ENCODE measurements at regions not wholly inside any gene's neighbourhood (a gene's known extent, or its start where the extent isn't known, plus 50 kb on each side); places are given as distances from the start of the nearest gene placed in this dataset.

DNA sequence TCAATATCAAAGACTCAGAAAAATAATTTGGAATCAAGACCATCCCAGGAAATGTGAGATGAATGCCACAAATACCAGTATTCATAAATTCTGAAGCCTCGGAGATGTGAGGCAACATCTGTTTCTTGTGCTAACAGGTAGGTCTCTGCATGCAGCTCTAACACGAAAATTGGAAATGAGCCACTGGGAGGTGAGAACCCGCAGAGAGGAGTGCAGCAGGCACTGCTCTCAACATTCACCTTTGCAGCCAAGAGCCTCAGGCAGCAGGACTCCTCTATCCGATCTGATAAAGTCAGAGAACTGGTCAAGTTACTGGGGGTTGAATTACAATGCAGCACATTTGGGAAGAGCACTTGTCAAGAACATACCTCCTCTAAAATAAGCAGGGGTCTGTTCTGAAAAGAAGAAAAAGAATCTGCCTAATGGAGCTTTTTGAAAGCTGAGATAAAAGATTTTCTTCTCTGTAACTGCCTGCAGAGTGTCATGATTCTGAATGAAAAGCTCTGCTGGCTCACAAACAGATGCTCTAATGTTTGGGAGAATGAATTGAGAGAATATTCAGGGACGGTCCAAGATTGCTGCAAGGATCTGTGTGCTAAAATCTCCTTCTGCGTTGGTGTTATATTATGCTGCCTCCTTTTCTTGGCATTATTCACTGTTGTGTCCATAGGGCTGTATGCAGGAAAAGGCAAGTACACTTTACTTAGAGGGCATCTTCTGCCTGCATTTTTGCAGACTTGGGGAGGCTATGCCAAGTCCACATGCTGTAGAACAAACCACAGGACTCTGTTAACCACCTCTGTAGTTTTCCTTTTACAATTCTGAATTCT lies 209.6 kb upstream of the KRR1 start:
- no peak for DNase-seq

DNA sequence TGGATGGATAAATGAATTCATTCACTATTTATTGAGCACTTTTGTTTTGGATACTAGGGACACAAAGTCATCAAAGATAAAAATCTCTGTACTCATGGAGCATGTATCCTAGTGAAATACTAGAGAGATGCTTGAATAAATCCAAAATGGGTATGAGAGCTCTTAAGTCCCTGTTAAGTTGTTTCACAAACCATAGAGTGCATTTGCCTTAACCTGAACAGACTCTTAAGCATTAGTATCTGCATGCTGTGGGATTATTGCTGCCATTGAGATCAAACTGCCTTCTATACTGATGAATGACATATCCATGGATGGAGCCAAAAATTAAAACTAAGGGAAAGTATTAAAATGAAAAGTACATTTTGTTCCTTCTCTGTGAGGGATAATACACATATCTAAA lies 206.5 kb upstream of the KRR1 start:
- DNase-seq = no peak

DNA sequence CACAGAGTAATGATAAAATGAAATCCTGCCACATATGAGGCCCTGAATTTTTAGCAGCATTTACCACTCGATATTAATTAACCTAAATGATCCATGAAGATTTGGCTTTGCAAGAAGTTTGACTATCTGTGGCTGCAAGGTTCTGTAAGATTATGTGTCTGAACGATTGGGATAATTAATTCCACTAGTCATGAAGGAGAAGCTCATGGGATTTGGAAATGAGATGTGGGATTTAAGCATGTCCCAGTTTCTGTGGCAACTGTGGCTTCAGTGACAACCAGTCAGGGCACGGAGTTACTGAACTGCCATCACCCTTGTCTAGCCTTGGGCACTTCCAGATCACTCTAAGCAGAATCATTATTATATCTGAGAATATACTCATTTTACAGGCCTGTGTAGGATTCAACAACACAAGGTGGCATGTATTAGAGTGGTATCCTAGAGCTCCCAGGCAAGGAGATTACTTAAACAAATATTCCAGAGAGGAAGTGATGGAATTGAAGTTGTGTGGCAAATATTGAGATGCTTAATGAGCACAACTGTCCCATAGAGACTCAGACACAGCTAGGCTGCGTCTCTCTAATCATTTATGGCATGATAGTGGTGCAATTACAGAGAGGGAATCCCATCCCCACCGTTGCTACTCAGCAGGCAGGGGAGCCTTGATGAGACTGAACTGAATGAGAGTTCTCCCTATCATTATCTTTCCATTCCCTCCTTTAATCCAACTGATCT lies 205.0 kb upstream of the KRR1 start:
- DNase-seq = no peak

DNA sequence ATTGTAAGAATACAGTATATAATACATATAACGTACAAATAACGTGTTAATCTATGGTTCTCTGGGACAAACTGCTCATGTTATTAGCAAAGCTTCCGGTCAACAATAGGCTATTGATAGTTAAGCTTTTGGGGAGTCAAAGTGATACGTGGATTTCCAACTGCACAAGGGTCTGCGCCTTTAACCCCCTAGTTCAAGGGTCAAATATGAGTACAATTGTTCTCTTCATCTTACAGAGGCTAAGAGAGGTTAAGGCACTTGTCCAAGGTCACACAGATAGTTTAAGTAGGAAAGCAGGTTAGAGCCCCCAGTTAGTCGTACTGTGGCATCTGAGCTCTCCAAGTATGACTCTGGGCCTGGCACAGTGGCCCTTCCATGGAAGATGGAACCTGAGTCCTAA lies 204.3 kb upstream of the KRR1 start:
- no peak for DNase-seq

DNA sequence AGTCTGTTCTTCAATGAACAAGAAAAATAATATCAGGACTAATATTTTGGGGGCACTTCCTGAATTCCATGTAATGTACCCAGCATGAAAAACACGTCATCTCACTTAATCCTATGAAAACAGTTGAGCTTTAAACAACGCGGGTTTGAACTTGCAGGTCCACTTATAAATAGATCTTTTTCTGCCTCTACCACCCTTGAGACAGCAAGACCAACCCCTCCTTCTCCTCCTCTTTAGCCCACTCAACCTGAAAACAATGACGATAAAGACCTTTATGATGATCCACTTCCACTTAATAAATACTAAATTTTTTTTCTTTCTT lies 203.9 kb upstream of the KRR1 start:
- DNase-seq = no peak

DNA sequence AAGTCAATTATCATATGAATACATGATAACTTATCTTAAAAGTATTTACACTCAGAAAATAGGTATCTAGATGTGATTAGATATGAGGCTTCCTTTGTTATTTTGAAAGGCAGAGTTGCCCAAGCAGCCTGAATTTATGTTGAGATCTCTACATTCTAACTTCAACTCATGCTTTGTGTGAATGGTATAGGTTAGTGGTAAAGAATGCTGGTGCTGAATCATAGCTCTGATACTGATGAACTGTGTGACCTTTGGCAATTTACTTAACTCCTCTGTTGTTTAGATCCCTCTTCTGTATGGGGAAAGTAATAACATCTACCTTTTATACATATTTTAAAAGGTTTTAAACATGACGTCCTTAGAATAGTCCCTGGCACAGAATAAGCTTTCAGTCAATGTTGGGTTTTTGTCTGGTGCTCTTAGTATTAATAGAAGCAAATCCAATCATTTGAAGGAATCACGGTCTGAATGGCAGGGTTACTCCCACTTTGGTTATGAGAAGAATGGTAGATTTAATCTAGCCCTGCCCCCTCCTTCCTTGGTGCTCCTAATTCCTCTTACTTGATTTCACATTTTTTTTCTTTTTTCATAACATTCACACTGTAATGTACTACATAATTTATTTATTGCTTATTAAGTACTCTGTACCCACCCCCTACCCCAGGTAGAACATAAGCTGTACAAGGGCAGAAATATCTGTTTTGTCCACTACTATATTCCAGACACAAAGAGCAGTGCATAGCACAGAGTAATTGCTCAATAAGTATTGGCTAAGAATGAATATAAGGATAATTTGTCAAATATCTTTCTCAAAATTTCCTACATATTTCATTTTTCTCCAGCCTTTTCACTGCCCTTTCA lies 203.3 kb upstream of the KRR1 start:
- no peak for DNase-seq

DNA sequence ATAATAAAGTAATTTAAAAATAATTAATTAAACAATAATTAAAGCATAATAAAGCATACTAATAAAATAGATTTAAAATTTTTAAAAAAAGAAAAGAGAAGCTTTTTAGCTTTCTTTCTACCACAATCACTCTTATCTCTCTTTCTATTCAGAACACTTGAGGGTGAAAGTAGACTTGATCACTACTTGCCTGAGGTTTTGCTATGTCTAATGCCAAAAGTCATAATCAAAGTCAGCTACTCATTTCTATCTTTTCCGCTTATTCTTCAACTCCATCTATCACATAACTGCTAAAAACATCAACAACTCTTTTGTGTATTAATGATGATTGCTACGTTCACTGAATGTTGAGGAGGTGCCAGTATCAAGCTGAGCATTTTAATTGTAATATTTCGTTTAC lies 202.0 kb upstream of the KRR1 start:
- no peak for DNase-seq

DNA sequence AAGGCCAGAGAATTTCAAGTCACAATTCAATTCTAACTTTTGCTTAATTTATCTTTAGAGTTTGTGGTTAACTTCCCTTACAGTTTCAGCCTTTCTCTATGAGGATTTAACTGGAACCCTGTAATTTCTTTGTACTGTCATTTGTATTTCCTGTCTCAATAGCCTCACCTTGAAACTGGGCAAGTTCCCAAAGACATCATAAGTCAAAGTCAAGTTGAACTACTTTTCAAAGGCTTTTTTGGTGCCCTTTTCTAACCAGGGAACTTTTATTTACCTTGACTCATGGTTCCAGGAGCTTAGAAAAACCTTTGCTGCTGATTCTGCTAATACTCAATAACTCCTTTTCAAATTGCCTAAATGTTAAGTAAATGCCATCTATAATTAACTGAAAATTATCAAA lies 200.8 kb upstream of the KRR1 start:
- no peak for DNase-seq

DNA sequence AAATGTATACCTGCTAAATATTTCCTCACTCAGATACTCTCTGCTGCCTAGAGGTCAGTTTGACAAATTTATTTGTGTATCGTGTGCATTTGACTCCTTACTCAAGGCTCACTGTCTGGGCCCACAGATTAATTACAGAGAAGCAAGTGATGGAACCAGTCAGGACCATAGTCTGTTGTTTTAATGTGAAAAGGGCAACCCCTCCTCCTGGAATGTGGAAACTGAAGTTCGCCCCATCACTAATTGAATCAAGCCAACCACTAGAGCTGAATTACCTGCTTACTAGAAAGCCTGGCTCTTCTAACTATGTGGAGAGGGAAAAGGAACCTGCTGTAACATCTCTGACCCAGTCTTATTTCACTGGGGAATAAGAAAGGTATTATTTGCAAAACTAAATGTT lies 199.9 kb upstream of the KRR1 start:
- no peak for DNase-seq

DNA sequence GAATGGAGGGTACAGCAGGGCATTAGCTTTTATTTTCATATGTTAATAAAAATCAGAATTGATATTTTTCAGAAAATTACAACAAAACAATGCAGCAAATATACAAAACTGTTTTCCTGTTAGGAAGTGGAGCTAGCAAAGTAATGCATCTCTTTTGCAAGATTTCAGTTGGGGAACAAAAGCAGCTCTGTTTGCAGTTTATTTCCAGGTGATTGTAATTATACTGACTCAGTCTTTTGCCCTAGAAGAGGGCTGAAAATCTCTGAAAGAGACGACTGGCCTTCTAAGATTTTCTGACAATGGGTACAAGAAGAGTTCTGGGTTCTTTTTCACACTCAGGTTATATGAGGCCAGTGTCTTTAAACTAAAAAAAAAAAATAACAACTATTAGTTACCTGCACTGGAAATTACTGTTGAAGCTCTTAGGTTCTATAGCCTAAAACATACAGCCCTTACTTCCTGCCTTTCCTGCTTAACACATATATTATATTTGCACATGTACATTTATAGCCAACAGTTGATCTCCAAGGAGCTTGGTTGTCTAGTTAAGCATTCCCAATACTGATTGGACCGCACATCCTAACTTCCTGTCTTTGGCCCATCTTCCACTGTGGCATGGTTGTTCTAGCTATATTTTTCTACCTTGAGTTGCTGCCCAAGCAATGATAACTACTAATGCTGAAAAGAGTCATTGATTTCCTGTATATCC lies 199.1 kb upstream of the KRR1 start:
- no peak for DNase-seq

DNA sequence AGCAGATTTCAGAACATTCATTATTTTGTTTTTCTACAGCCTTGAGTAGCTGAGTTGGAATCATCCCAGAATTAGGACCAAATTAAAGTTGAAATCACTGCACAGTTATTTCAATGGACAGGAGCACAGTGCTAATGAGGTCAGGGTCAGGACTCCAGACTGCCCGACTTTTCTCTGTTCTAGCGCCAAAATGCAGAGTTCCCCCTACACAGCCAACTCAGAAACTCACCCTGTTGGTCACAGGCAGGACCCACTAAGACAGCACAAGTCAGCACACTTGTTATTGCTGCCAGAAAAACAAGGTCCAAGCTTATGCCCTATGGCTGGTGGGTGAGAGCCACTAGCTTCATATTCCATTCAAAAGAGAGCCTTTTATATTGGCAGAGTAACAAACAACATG lies 198.1 kb upstream of the KRR1 start:
- no peak for DNase-seq

DNA sequence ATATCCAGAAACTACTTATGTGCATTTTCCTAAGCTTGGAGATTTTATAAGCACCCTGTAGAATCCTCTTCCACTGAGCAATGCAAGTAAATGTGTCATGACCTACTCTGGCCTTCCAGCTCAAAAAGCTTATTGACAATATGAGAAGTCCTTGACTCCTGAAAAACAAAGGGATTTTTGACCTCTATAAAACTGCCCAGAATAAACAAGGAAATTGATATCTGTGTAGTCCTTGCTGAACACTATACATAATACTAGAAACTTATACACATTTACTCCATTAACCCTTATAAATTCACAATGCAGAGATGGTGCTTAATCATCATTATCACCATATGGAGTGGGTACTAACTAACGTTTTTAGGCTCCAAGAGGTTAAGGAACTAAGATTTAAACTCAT lies 197.4 kb upstream of the KRR1 start:
- DNase-seq = no peak

DNA sequence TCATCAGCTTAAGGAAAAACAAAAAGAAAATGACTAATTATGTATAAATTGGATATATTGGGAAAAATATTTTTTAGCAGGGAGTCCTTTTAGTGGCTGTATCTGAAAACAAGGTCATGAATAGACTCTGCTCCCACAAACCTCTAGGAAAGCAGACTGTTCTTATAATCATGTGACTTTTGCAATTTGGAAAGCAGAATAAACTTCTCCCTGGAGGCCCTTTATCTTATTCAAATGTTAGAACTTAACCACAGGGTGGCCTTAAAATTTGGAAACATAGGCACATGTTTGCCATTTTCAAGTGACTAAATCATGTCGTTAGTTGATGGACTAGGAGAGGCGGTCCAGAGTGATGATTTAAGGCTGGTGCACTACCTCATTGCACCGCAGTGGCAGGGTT lies 196.6 kb upstream of the KRR1 start:
- DNase-seq = no peak

DNA sequence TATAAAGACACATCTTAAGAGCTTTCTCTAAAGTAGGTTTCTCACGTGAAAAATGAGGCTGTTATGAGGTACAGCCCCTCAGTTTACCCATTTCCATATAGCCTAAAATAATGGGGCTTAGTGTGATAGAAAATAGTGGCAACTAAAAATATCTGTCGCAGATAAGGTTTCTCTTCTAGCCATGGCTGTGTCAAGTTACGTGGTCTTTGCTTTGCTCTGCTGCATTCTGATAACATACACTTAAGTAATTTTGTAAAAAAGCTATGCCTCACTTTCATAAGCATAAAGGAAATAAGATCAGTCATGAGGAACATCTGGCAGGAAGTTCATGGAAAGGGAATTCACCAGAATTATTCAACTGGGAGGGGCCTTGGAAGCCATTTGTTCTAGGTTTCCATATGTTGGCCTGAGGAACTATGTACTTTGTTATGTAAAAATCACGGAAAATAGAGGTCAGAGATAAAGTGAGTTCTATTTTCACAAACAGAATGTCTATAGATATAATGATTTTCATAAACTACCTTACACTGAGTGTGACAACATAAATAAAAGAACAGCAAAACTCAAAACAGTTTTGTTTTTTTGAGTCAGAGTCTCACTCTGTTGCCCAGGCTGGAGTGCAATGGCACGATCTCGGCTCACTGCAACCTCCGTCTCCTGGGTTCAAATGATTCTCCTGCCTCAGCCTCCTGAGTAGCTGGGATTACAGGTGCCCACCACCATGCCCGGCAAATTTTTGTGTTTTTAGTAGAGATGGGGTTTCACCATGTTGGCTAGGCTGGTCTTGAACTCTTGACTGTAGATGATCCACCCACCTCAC lies 195.6 kb upstream of the KRR1 start:
- no peak for DNase-seq

DNA sequence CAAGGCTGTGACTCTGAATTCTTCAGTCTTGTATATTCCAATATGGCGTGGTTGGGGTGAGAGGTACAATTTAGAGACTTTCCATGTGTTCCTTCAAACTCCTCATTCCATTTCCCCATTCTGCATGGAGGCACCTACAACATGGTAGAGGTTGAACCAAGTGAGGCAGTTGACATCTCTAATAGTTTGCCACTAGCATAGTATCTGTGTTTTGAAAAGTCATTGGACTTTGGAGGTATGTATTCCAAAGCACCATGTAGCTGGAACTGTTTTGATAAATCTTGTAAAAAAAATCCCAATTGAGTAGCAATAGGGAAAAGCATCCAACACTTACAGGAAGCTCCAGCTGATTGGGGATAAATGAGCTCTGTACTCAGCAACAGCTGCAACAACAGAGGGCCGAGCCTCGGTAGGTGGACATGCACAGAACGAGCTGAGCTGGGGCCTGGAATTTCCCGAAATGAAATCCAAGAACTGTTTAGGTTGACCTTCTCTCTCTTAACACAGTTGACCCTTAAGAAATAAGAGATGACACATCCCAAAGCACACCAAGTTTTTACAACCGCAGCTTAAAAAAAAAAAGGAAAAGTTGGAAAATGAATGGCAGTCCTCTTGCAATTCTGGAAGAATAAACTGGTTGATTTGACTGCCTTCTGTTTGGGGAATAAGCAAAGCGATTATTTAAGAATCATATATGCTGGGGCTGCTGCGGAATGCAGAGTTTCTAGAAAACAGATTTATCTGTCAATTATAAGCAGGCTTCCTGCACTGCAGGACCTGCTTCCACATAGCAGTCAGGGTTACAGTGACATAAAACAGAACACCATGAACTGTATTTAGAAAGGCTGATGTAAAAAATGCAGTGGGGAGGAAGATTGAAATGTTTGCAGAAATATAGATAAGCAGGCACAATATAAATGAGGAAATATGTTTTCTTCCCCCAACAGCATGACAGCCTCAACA lies 194.6 kb upstream of the KRR1 start:
- DNase-seq = peak; percentile 62

DNA sequence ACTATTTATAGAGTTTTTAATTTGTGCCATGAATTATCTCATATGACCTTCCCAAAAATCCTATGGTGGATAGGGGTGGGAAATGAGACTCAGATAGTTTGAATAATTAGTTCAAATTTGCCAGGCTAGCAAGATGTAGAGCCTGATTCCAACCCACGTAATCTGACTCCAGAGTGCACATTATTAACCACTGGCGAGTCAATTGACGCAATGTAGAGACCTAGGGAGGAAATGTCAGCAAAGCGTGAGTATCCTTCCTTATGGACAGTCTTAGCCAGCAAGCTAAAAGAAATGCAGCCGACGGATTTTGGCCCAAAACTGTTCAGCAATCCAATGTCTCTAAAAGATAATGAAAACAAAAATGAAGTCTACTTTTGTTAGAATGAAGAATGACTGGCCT lies 193.3 kb upstream of the KRR1 start:
- DNase-seq = no peak

DNA sequence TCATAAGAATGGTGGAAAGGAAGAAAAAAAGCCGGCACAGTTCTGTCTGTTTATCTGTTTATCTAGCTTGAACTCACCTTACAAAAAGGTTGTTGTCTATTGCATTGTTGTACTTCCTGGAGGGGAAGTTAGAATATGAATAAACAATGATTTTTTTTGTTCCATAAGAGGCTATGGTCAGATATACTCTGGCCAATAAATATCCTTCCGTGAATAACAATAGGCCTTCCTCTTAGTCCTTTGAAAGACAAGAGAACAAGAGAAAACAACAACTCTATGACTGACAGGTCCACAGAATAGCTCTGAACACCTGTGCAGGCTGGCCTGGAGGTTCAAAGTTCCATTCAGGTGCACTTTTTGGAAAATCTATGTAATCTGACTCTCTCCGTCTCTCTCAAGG lies 192.8 kb upstream of the KRR1 start:
- DNase-seq = no peak

DNA sequence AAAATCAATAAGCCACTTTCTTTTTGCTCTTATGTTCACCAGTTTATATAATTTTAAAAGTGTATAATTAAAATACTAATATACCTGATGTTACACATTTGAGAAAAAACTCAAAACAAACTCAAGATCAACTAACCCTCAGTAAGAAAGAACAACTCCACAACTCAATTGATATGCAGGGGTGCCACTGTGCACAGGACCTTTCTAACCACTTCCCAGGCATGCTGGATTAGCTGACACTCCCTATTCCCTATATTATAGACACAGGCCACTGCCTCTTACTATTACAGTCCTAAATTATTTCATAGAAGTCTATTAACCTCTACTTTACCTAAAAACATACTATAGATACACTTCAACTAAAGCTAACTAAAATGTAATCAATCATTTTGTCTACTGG lies 191.7 kb upstream of the KRR1 start:
- DNase-seq = no peak

DNA sequence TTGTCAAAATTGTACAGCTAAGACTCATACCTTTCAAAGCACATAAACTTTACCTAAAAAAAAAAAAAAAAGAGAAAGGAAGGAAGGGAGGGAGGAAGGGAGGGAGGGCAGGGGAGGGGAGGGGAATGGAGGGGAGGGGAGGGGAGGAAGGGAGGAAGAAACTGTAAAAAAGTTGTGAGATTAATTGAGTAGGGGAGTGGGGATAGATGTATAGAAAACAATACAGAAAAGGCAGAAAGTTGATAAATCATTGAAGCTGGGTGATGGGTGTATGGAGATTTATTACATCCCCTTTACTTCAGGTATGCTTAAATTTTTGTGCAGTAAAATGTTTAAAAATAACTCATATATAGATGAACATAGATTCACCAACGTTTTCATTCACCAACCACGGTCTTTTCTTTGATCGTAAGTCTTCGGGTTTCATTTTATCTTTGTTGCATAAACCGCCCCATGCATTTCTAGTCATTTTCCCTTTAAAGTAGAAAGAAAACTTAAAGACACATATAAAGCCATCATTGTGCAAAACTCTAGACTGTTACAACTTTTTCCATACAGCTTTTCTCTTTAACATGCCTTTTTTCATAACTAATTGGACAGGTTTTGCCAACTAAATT lies 191.2 kb upstream of the KRR1 start:
- DNase-seq = no peak

DNA sequence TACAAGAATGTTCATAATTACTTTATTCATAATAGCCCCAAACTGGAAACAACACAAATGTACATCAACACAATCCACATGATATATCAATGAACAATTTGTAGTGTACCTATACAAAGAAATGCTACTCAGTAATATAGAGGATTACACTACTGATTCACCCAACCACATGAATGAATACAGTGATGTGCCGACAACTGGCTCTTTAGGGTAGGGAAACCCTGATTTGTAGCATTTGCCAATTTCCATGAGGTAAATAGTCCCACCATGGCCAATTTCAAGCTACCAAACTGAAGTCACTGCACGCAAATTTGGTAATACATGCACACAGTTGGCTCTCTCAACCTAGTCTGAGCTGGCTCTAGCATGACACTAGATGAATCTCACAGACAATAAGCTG lies 190.4 kb upstream of the KRR1 start:
- no peak for DNase-seq

Measured in right kidney (tissue), 1 donor.